HCT116 (cell line): ENCODE measurements at regions not wholly inside any gene's neighbourhood (a gene's known extent, or its start where the extent isn't known, plus 50 kb on each side); places are given as distances from the start of the nearest gene placed in this dataset.

Experiments
- ATAC-seq: fragments of 200-7000 bp; cut with Tn5 transposase; 2 replicates; pipeline ENCODE4 v1.9.1; 2020; ENCODE audit warnings: mild to moderate bottlenecking, moderate library complexity
- BruUV-seq: library from RNA; stranded (reverse); fragments of 400-500 nt; replicated peaks from 2 replicates; lab custom pipeline; 2021; lab: Mats Ljungman, UMichigan
- CTCF ChIA-PET: fragments of 300-600 bp; sonication (Branson Sonifier 250); formaldehyde crosslinking; loops from one replicate; lab custom pipeline; 2021; ENCODE audit warnings: antibody characterized with exemption; lab: Charles Lee
- POLR2A ChIA-PET: fragments of 300-600, 350-600 bp; sonication (Branson Sonifier 250); formaldehyde crosslinking; loops from one replicate; lab custom pipeline; 2021; ENCODE audit warnings: antibody characterized with exemption; lab: Charles Lee
- RAD21 ChIA-PET, 2 experiments: fragments of 300-600 bp; sonication (Branson Sonifier 250); formaldehyde crosslinking; loops; one replicate each; lab custom pipeline; 2023; ENCODE audit warnings: low total read pairs in 2 of 2; ENCODE audit not compliant: uncharacterized antibody in 2 of 2, unreplicated experiment in 2 of 2, low non-redundant PET in 1 of 2; lab: Charles Lee
- DNase-seq: peaks from one replicate; pipeline ENCODE4 v3.0.0-alpha.2; 2010; ENCODE audit warnings: low read depth, low spot score
- H2AFZ ChIP-seq: fragments of 200-600 bp; shearing (Covaris generic), sonication (generic); 2 replicates; pipeline ENCODE4 v1.6.1; 2017; ENCODE audit warnings: low read depth, mixed run types, mixed read lengths, antibody characterized with exemption, low read length; ENCODE audit not compliant: poor library complexity, severe bottlenecking
- H3K27ac ChIP-seq: 2 replicates; pipeline ENCODE4 v1.5.1; 2012; ENCODE audit warnings: low read depth, low read length
- H3K27me3 ChIP-seq: fragments of 200-600 bp; sonication (generic); 2 replicates; pipeline ENCODE4 v1.6.1; 2016; ENCODE audit warnings: mixed run types, low read length, mixed read lengths; ENCODE audit not compliant: insufficient read depth
- H3K36me3 ChIP-seq, 2 experiments: fragments of 200-500 bp in 1 of 2; fragments of 200-600 bp in 1 of 2; sonication (Bioruptor generic) in 1 of 2; sonication (generic) in 1 of 2; 2 replicates each; pipeline versions ENCODE4 v1.5.1 to v1.6.1; 2014 to 2016; ENCODE audit warnings: low read length in 2 of 2, inconsistent platforms in 1 of 2, mixed read lengths in 1 of 2, mixed run types in 1 of 2; ENCODE audit not compliant: insufficient read depth in 2 of 2, control insufficient read depth in 1 of 2
- H3K4me1 ChIP-seq, 2 experiments: fragments of 200-600 bp in 1 of 2; sonication (generic) in 1 of 2; 2 replicates each; pipeline versions ENCODE4 v1.5.1 to v1.6.1; 2012 to 2017; ENCODE audit warnings: low read length in 2 of 2, inconsistent platforms in 1 of 2, mild to moderate bottlenecking in 1 of 2, mixed read lengths in 1 of 2, mixed run types in 1 of 2, moderate library complexity in 1 of 2; ENCODE audit not compliant: insufficient read depth in 2 of 2, control insufficient read depth in 1 of 2
- H3K4me2 ChIP-seq: fragments of 200-600 bp; sonication (generic); 2 replicates; pipeline ENCODE4 v1.6.1; 2017; ENCODE audit warnings: mixed run types, low read length, mixed read lengths
- H3K4me3 ChIP-seq, 2 experiments: fragments of 200-600 bp in 1 of 2; sonication (generic) in 1 of 2; replicated peaks in 1 of 2; 2 replicates each; pipeline ENCODE4 v1.5.1; 2011 to 2016; ENCODE audit warnings: low read length in 2 of 2, control low read depth in 1 of 2, low read depth in 1 of 2, mild to moderate bottlenecking in 1 of 2, mixed read lengths in 1 of 2, mixed run types in 1 of 2
- H3K79me2 ChIP-seq: fragments of 200-600 bp; sonication (generic); 2 replicates; pipeline ENCODE4 v1.6.1; 2017; ENCODE audit warnings: mild to moderate bottlenecking, mixed run types, low read length, moderate library complexity, mixed read lengths; ENCODE audit not compliant: insufficient read depth
- H3K9ac ChIP-seq: fragments of 200-600 bp; sonication (generic); 2 replicates; pipeline ENCODE4 v1.6.1; 2016; ENCODE audit warnings: low read length, mixed read lengths
- H3K9me2 ChIP-seq: fragments of 200-600 bp; sonication (generic), shearing (Covaris generic); 2 replicates; pipeline ENCODE4 v1.6.1; 2017; ENCODE audit warnings: mixed run types, mild to moderate bottlenecking, moderate library complexity; ENCODE audit not compliant: insufficient read depth
- H3K9me3 ChIP-seq, 2 experiments: fragments of 200-500 bp in 1 of 2; fragments of 200-600 bp in 1 of 2; sonication (Bioruptor generic) in 1 of 2; sonication (generic) in 1 of 2; 2 replicates each; pipeline ENCODE4 v1.6.1; 2014 to 2017; ENCODE audit warnings: low read length in 2 of 2, mixed read lengths in 2 of 2, inconsistent platforms in 1 of 2, low read depth in 1 of 2, mild to moderate bottlenecking in 1 of 2, mixed run types in 1 of 2, moderate library complexity in 1 of 2; ENCODE audit not compliant: control insufficient read depth in 1 of 2, insufficient read depth in 1 of 2
- H4K20me1 ChIP-seq: fragments of 200-600 bp; sonication (generic), shearing (Covaris generic); 2 replicates; pipeline ENCODE4 v1.6.1; 2017; ENCODE audit warnings: mixed run types, mild to moderate bottlenecking, moderate library complexity; ENCODE audit not compliant: insufficient read depth
- CBX3 ChIP-seq: IDR thresholded peaks from 2 replicates; pipeline ENCODE4 v1.6.1; 2012; ENCODE audit warnings: low read depth
- CEBPB ChIP-seq: IDR thresholded peaks from 2 replicates; pipeline ENCODE4 v1.6.1; 2012; ENCODE audit warnings: low read depth
- ELF1 ChIP-seq: IDR thresholded peaks from 2 replicates; pipeline ENCODE4 v1.6.1; 2012; ENCODE audit warnings: low read depth, borderline replicate concordance
- EZH2 ChIP-seq: fragments of 200-600 bp; sonication (generic); IDR thresholded peaks from 2 replicates; pipeline ENCODE4 v1.6.1; 2017; ENCODE audit warnings: antibody characterized with exemption, mixed run types
- JUND ChIP-seq: IDR thresholded peaks from 2 replicates; pipeline ENCODE4 v1.6.1; 2012
- POLR2AphosphoS5 ChIP-seq: IDR thresholded peaks from 2 replicates; pipeline ENCODE4 v1.6.1; 2011; ENCODE audit warnings: mild to moderate bottlenecking, low read depth, low read length, moderate library complexity
- RAD21 ChIP-seq: IDR thresholded peaks from 2 replicates; pipeline ENCODE4 v1.6.1; 2012; ENCODE audit warnings: low read depth, mild to moderate bottlenecking
- REST ChIP-seq: IDR thresholded peaks from 2 replicates; pipeline ENCODE4 v1.6.1; 2012; ENCODE audit warnings: low read depth
- SP1 ChIP-seq: IDR thresholded peaks from 2 replicates; pipeline ENCODE4 v1.6.1; 2012; ENCODE audit warnings: low read depth
- TCF7L2 ChIP-seq: IDR thresholded peaks from 2 replicates; pipeline ENCODE4 v1.7.0; 2011; ENCODE audit warnings: borderline replicate concordance, inconsistent platforms; ENCODE audit not compliant: insufficient read depth, insufficient read length; ENCODE audit errors: extremely low read depth
- intact Hi-C: fragments of 100-400 bp; cut with micrococcal nuclease; formaldehyde crosslinking; loops from 2 replicates; pipeline ENCODE4 v1.10.0; 2022
- TF ChIP-seq, protein P1 (sequence below): IDR thresholded peaks from 2 replicates; pipeline ENCODE4 v1.6.1; 2012

GRCh38 chr2:155151472-155151871, 453.0 kb downstream of the KCNJ3 start:
- DNase-seq, result no peak
- H3K4me2 ChIP-seq, result no peak overlapping the region
- ChIA-PET CTCF (no interaction called here), POLR2A (no interaction called here)
- no peaks in the 10 kb centered on the region for H3K4me1 ChIP-seq
- no peaks in the 10 kb centered on the region for H3K79me2 ChIP-seq
- no TSS peak for BruUV-seq
- H3K36me3 ChIP-seq, result no peaks in the 10 kb centered on the region
- H3K9me2 ChIP-seq, result no peaks in the 10 kb centered on the region
- no peak for TF ChIP-seq REST
- no peak for TF ChIP-seq CEBPB
- TF ChIP-seq JUND, result no peak
- no peak for TF ChIP-seq RAD21
- TF ChIP-seq SP1, result no peak
- TF ChIP-seq, protein P1, sequence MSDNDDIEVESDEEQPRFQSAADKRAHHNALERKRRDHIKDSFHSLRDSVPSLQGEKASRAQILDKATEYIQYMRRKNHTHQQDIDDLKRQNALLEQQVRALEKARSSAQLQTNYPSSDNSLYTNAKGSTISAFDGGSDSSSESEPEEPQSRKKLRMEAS, result no peak
- TF ChIP-seq ELF1, result no peak
- no peak for TF ChIP-seq POLR2AphosphoS5
- no peak for TF ChIP-seq CBX3
- TF ChIP-seq TCF7L2, result no peak
- TF ChIP-seq EZH2, result no peak
- TF ChIP-seq, all 23 proteins: peak for 0
- H3K9ac ChIP-seq, result no peak overlapping the region
- H3K9me3 ChIP-seq, result no peaks in the 10 kb centered on the region
- ATAC-seq, result no peak
- intact Hi-C loops, result no loop called here
- H3K4me3 ChIP-seq, result no peak overlapping the region
- H3K27me3 ChIP-seq, result no peaks in the 10 kb centered on the region
- H3K27ac ChIP-seq, result no peak overlapping the region
- RAD21 ChIA-PET, result no interaction called here
- H4K20me1 ChIP-seq, result no peaks in the 10 kb centered on the region
- H2AFZ ChIP-seq, result no peak overlapping the region
